Fibroblast of lung (primary cell): ENCODE measurements at regions not wholly inside any gene's neighbourhood (a gene's known extent, or its start where the extent isn't known, plus 50 kb on each side); places are given as distances from the start of the nearest gene placed in this dataset.
A peak's percentile ranks its signal among the peaks of the same experiment; 100 is the strongest.
"Not testable (repeated sequence)": the region's sequence is repeated elsewhere in the genome, so short reads cannot be mapped to it uniquely, and the experiment has no call there.

Source experiments
- DNase-seq, 2 donors: peaks; one replicate each; pipeline versions ENCODE4 v3.0.0 to v3.0.0-alpha.2; 2010; ENCODE audit warnings: low read depth in 2 of 2
- H2AFZ ChIP-seq: 2 replicates; pipeline ENCODE4 v1.5.1; 2012; ENCODE audit warnings: low read length, control low read depth, inconsistent platforms
- H3K27ac ChIP-seq: 2 replicates; pipeline ENCODE4 v1.5.1; 2011; ENCODE audit warnings: low read length, control low read depth; ENCODE audit not compliant: insufficient read depth
- H3K27me3 ChIP-seq: 2 replicates; pipeline ENCODE4 v1.5.1; 2011; ENCODE audit warnings: mild to moderate bottlenecking, low read length; ENCODE audit not compliant: control insufficient read depth, insufficient read depth
- H3K36me3 ChIP-seq: 2 replicates; pipeline ENCODE4 v1.5.1; 2011; ENCODE audit warnings: low read length; ENCODE audit not compliant: control insufficient read depth, insufficient read depth
- H3K4me1 ChIP-seq: 2 replicates; pipeline ENCODE4 v1.5.1; 2011; ENCODE audit warnings: low read length; ENCODE audit not compliant: control insufficient read depth, insufficient read depth; ENCODE audit errors: extremely low read depth
- H3K4me2 ChIP-seq: 2 replicates; pipeline ENCODE4 v1.5.1; 2011; ENCODE audit warnings: low read length, control low read depth; ENCODE audit not compliant: insufficient read depth; ENCODE audit errors: extremely low read depth
- H3K4me3 ChIP-seq, 4 experiments: fragments of 200-600 bp in 1 of 4; sonication (generic) in 1 of 4; replicated peaks in 1 of 4; 2 replicates each; pipeline ENCODE4 v1.5.1; 2011 to 2016; ENCODE audit warnings: low read length in 4 of 4, low read depth in 3 of 4, mild to moderate bottlenecking in 3 of 4, control low read depth in 2 of 4, inconsistent platforms in 1 of 4, mixed read lengths in 1 of 4; ENCODE audit not compliant: insufficient read depth in 1 of 4; ENCODE audit errors: control extremely low read depth in 1 of 4
- H3K79me2 ChIP-seq: 2 replicates; pipeline ENCODE4 v1.5.1; 2012; ENCODE audit warnings: mild to moderate bottlenecking, low read length, inconsistent platforms; ENCODE audit not compliant: control insufficient read depth, insufficient read depth
- H3K9ac ChIP-seq: 2 replicates; pipeline ENCODE4 v1.5.1; 2011; ENCODE audit warnings: mild to moderate bottlenecking, low read length, control low read depth; ENCODE audit not compliant: insufficient read depth
- H3K9me3 ChIP-seq: 2 replicates; pipeline ENCODE4 v1.5.1; 2012; ENCODE audit warnings: low read depth, low read length; ENCODE audit not compliant: control insufficient read depth, insufficient read depth
- H4K20me1 ChIP-seq: 2 replicates; pipeline ENCODE4 v1.5.1; 2011; ENCODE audit warnings: low read length; ENCODE audit not compliant: control insufficient read depth, insufficient read depth; ENCODE audit errors: extremely low read depth
- CTCF ChIP-seq, 2 donors: IDR thresholded peaks in 1 of 2; conservative IDR thresholded peaks in 1 of 2; 1 replicate in 1 of 2; 2 replicates in 1 of 2; pipeline ENCODE4 v1.5.1; 2011 to 2012; ENCODE audit warnings: low read length in 2 of 2, control low read depth in 1 of 2, inconsistent platforms in 1 of 2, low read depth in 1 of 2, mild to moderate bottlenecking in 1 of 2
- EZH2 ChIP-seq: IDR thresholded peaks from 2 replicates; pipeline ENCODE4 v1.5.1; 2012; ENCODE audit warnings: low read length, control low read depth, mild to moderate bottlenecking; ENCODE audit errors: missing control alignments

- Histone ChIP-seq H3K9ac (no peak overlapping the region), H4K20me1 (no peaks in the 10 kb centered on the region), H3K4me2 (no peak overlapping the region), H3K79me2 (no peaks in the 10 kb centered on the region), H3K27me3 (no peaks in the 10 kb centered on the region), H3K4me3 (no peak overlapping the region), H3K4me1 (no peaks in the 10 kb centered on the region), H3K9me3 (no peaks in the 10 kb centered on the region), H3K36me3 (no peaks in the 10 kb centered on the region), H2AFZ (no peak overlapping the region), H3K27ac (no peak overlapping the region)
- no peak for TF ChIP-seq EZH2
- TF ChIP-seq CTCF (conservative IDR thresholded peaks at IDR 0.05 in 1 of 2, IDR thresholded peaks at IDR 0.05 in 1 of 2; ENCODE audit: low read depth in 1 of 2, low read length in 2 of 2): no peak
- DNase-seq: no peak
Observed at GRCh38 chr6:115594891-115595290, 465.8 kb downstream of the FRK start.

GRCh38 chr6:115592025-115592424 lies 468.7 kb downstream of the FRK start:
- Histone ChIP-seq H3K9me3 (no peaks in the 10 kb centered on the region), H2AFZ (no peak overlapping the region), H3K4me3 (no peak overlapping the region), H3K27ac (no peak overlapping the region), H3K79me2 (no peaks in the 10 kb centered on the region), H3K36me3 (no peaks in the 10 kb centered on the region), H4K20me1 (no peaks in the 10 kb centered on the region), H3K9ac (no peak overlapping the region), H3K27me3 (no peaks in the 10 kb centered on the region), H3K4me1 (no peaks in the 10 kb centered on the region), H3K4me2 (no peak overlapping the region)
- no peak for DNase-seq
- TF ChIP-seq CTCF (conservative IDR thresholded peaks at IDR 0.05 in 1 of 2, IDR thresholded peaks at IDR 0.05 in 1 of 2; ENCODE audit: low read depth in 1 of 2, low read length in 2 of 2) (no peak), EZH2 (no peak)

- not testable (repeated sequence) for H3K4me3 ChIP-seq, H3K27ac ChIP-seq, H4K20me1 ChIP-seq, H3K79me2 ChIP-seq, H2AFZ ChIP-seq, H3K36me3 ChIP-seq, H3K9ac ChIP-seq, H3K4me1 ChIP-seq, H3K9me3 ChIP-seq, H3K27me3 ChIP-seq, H3K4me2 ChIP-seq
- peak in 1 of 2 donors; percentile 10 for DNase-seq
Observed at GRCh38 chr6:115589072-115589471, 471.6 kb downstream of the FRK start.

- Histone ChIP-seq H3K9me3 (no peaks in the 10 kb centered on the region), H2AFZ (no peak overlapping the region), H3K9ac (no peak overlapping the region), H3K79me2 (no peaks in the 10 kb centered on the region), H3K27ac (no peak overlapping the region), H3K36me3 (no peaks in the 10 kb centered on the region), H3K4me3 (no peak overlapping the region), H4K20me1 (no peaks in the 10 kb centered on the region), H3K4me2 (no peak overlapping the region), H3K27me3 (no peaks in the 10 kb centered on the region), H3K4me1 (no peaks in the 10 kb centered on the region)
- no peak for DNase-seq
- TF ChIP-seq EZH2: no peak
- no peak for TF ChIP-seq CTCF (conservative IDR thresholded peaks at IDR 0.05 in 1 of 2, IDR thresholded peaks at IDR 0.05 in 1 of 2; ENCODE audit: low read depth in 1 of 2, low read length in 2 of 2)
Observed at GRCh38 chr6:115583290-115583689, 477.4 kb downstream of the FRK start.
